OCI-LY7 (cell line): ENCODE measurements at regions not wholly inside any gene's neighbourhood (a gene's known extent, or its start where the extent isn't known, plus 50 kb on each side); places are given as distances from the start of the nearest gene placed in this dataset.

ENCODE experiments used
- CTCF ChIP-seq: fragments of 200-600 bp; sonication (generic); conservative IDR thresholded peaks from 2 replicates; pipeline ENCODE4 v1.5.1; 2014; ENCODE audit warnings: mild to moderate bottlenecking, antibody characterized with exemption, low read length, moderate library complexity, mixed read lengths
- EZH2phosphoT487 ChIP-seq: fragments of 200-600 bp; sonication (generic); IDR thresholded peaks from 2 replicates; pipeline ENCODE4 v1.6.1; 2018; ENCODE audit warnings: low read depth, borderline replicate concordance, mild to moderate bottlenecking, mixed run types, antibody characterized with exemption, low read length, moderate library complexity, mixed read lengths

DNA sequence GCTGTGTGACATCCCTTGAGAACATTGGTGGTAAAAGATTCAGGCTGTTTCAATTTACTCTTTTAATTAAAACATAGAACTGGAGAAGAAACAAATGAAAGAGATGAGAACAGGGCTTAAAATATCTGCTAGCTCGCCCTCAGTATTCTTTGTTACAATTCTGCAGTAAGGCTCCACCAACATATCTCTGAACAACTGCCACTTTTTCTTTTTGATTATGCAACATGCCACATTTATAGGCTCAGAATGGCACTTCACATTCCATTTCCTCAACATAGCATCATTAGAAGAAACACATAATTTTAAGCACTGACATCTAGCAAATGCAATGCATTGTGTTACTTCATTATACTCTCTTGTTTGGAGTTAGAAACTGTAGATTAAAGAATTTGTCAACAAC, 1315.2 kb downstream of the LRFN5 start:
- TF ChIP-seq CTCF (no peak), EZH2phosphoT487 (no peak)
